IMR-90 (cell line): ENCODE measurements at regions not wholly inside any gene's neighbourhood (a gene's known extent, or its start where the extent isn't known, plus 50 kb on each side); places are given as distances from the start of the nearest gene placed in this dataset.

Experiments
- CTCF ChIP-seq: conservative IDR thresholded peaks from 2 replicates; pipeline ENCODE4 v1.5.1; 2012; ENCODE audit warnings: mild to moderate bottlenecking, low read depth, low read length, improper control_type of control experiment
- FOS ChIP-seq: fragments of 150-350 bp; IDR thresholded peaks from 2 replicates; pipeline ENCODE4 v1.6.1; 2016; ENCODE audit warnings: low read depth, low read length
- SMC3 ChIP-seq: fragments of 150-350 bp; IDR thresholded peaks from 2 replicates; pipeline ENCODE4 v1.6.1; 2016; ENCODE audit warnings: low read depth, mild to moderate bottlenecking, antibody characterized with exemption, low read length, moderate library complexity

GRCh38 chr2:128595763-128596395 lies 277.2 kb upstream of the HS6ST1 start:
- TF ChIP-seq CTCF (no peak), SMC3 (no peak), FOS (no peak)
